A673 (cell line): ENCODE measurements at regions not wholly inside any gene's neighbourhood (a gene's known extent, or its start where the extent isn't known, plus 50 kb on each side); places are given as distances from the start of the nearest gene placed in this dataset.

Experiments used
- BruUV-seq: library from RNA; stranded (reverse); fragments of 400-500 nt; replicated peaks from 2 replicates; lab custom pipeline; 2021; lab: Mats Ljungman, UMichigan
- CTCF ChIA-PET: fragments of 300-600 bp; sonication (Branson Sonifier 250); formaldehyde crosslinking; loops from one replicate; lab custom pipeline; 2022; ENCODE audit warnings: antibody characterized with exemption; lab: Charles Lee
- POLR2A ChIA-PET: fragments of 300-600 bp; sonication (Branson Sonifier 250); formaldehyde crosslinking; loops from one replicate; lab custom pipeline; 2022; ENCODE audit warnings: antibody characterized with exemption; ENCODE audit not compliant: low non-redundant PET; lab: Charles Lee
- DNase-seq: peaks from one replicate; pipeline ENCODE4 v3.0.0-alpha.2; 2015; ENCODE audit warnings: low spot score
- H3K27ac ChIP-seq: fragments of 200-600 bp; sonication (generic); 2 replicates; pipeline ENCODE4 v1.5.1; 2016; ENCODE audit warnings: mixed run types, low read depth, mild to moderate bottlenecking, mixed read lengths, antibody characterized with exemption, low read length; ENCODE audit not compliant: poor library complexity, severe bottlenecking
- H3K27me3 ChIP-seq: fragments of 200-600 bp; sonication (generic); replicated peaks from 2 replicates; pipeline ENCODE4 v1.6.1; 2017; ENCODE audit warnings: mixed run types, low read depth, mild to moderate bottlenecking, mixed read lengths, antibody characterized with exemption, low read length; ENCODE audit not compliant: insufficient read depth, poor library complexity
- H3K36me3 ChIP-seq: fragments of 200-600 bp; sonication (generic); 2 replicates; pipeline ENCODE4 v1.6.1; 2016; ENCODE audit warnings: mixed run types, mild to moderate bottlenecking, mixed read lengths, antibody characterized with exemption, low read length; ENCODE audit not compliant: insufficient read depth, poor library complexity, severe bottlenecking
- H3K4me1 ChIP-seq: fragments of 200-600 bp; sonication (generic); 2 replicates; pipeline ENCODE4 v1.6.1; 2017; ENCODE audit warnings: mixed run types, mild to moderate bottlenecking, mixed read lengths, antibody characterized with exemption, low read length; ENCODE audit not compliant: insufficient read depth, poor library complexity, severe bottlenecking
- H3K4me3 ChIP-seq: fragments of 200-600 bp; sonication (generic); 2 replicates; pipeline ENCODE4 v1.5.1; 2016; ENCODE audit warnings: low read depth, mixed run types, mild to moderate bottlenecking, mixed read lengths, low read length; ENCODE audit not compliant: poor library complexity, severe bottlenecking
- H3K9me3 ChIP-seq: fragments of 200-600 bp; sonication (generic); 2 replicates; pipeline ENCODE4 v1.6.1; 2016; ENCODE audit warnings: mixed run types, low read depth, mild to moderate bottlenecking, mixed read lengths, antibody characterized with exemption, low read length; ENCODE audit not compliant: poor library complexity, severe bottlenecking
- EZH2 ChIP-seq: fragments of 200-600 bp; sonication (generic); IDR thresholded peaks from 2 replicates; pipeline ENCODE4 v1.6.1; 2017; ENCODE audit warnings: borderline replicate concordance, low read depth, mild to moderate bottlenecking, mixed read lengths, antibody characterized with exemption, low read length; ENCODE audit not compliant: poor library complexity, severe bottlenecking
- intact Hi-C: fragments of 100-400 bp; cut with micrococcal nuclease; formaldehyde crosslinking; loops from one replicate; pipeline ENCODE4 v1.10.0; 2022; ENCODE audit not compliant: unreplicated experiment
- TF ChIP-seq, protein P1 (sequence below): fragments of 300-800, 200-600 bp; sonication (generic); conservative IDR thresholded peaks from 2 replicates; pipeline ENCODE4 v1.5.1; 2017; ENCODE audit warnings: low read depth, mild to moderate bottlenecking, antibody characterized with exemption, low read length, moderate library complexity, mixed read lengths

DNA sequence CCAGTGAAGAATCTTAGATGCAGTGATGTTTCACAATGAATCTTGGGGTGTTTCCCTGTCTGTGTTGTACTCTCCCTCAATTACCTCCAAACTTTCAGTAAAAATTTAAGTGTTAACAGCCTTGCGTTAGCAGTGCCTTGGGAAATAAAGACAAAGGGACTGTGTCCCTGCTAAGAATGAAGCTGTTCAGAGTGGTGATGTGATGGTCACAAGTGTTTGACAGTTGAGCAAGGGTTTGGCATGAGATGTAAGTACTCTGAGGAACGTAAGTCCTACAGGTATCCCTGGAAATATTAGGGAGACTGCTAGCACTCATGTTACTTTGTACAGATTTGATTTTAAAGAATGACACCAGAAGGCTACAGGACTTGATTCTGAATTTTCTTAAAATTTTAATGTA, 304.3 kb upstream of the DPH6 start:
- no peak overlapping the region for H3K4me3 ChIP-seq
- H3K36me3 ChIP-seq: no peaks in the 10 kb centered on the region
- BruUV-seq: no TSS peak
- H3K27ac ChIP-seq: peak overlapping the region; percentile 80
- intact Hi-C loops: no loop called here
- no peak for DNase-seq
- no peaks in the 10 kb centered on the region for H3K27me3 ChIP-seq
- TF ChIP-seq, protein P1, sequence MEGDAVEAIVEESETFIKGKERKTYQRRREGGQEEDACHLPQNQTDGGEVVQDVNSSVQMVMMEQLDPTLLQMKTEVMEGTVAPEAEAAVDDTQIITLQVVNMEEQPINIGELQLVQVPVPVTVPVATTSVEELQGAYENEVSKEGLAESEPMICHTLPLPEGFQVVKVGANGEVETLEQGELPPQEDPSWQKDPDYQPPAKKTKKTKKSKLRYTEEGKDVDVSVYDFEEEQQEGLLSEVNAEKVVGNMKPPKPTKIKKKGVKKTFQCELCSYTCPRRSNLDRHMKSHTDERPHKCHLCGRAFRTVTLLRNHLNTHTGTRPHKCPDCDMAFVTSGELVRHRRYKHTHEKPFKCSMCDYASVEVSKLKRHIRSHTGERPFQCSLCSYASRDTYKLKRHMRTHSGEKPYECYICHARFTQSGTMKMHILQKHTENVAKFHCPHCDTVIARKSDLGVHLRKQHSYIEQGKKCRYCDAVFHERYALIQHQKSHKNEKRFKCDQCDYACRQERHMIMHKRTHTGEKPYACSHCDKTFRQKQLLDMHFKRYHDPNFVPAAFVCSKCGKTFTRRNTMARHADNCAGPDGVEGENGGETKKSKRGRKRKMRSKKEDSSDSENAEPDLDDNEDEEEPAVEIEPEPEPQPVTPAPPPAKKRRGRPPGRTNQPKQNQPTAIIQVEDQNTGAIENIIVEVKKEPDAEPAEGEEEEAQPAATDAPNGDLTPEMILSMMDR: no peak
- no peak for TF ChIP-seq EZH2
- POLR2A ChIA-PET: no interaction called here
- CTCF ChIA-PET: no interaction called here
- no peaks in the 10 kb centered on the region for H3K9me3 ChIP-seq
- H3K4me1 ChIP-seq: peaks cover 86% of the 10 kb centered on the region

DNA sequence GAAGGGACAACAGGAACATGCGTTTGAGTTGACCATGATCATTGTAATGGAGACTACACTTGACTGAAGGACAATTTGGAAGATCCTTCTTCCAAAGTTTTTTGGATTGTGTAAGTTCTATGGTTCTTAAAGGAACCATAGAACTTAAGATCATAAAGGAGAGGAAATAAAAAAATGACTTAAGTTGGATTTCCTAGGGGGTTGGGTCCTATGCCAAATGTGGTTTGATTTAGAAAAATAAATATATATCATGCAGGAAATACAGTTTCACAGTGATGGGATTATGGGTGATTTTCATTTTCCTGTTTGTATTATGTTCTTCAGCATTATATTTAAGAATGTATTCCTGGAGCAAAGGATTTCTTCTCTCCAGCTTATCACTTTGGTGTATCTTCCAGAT, 305.5 kb upstream of the DPH6 start:
- H3K9me3 ChIP-seq: no peaks in the 10 kb centered on the region
- ChIA-PET CTCF (no interaction called here), POLR2A (no interaction called here)
- H3K27me3 ChIP-seq: no peaks in the 10 kb centered on the region
- peak overlapping the region; percentile 80 for H3K27ac ChIP-seq
- peaks cover 83% of the 10 kb centered on the region for H3K4me1 ChIP-seq
- intact Hi-C loops: no loop called here
- TF ChIP-seq, protein P1: no peak
- no peak for TF ChIP-seq EZH2
- BruUV-seq: no TSS peak
- H3K4me3 ChIP-seq: no peak overlapping the region
- DNase-seq: peak; percentile 82
- H3K36me3 ChIP-seq: no peaks in the 10 kb centered on the region

DNA sequence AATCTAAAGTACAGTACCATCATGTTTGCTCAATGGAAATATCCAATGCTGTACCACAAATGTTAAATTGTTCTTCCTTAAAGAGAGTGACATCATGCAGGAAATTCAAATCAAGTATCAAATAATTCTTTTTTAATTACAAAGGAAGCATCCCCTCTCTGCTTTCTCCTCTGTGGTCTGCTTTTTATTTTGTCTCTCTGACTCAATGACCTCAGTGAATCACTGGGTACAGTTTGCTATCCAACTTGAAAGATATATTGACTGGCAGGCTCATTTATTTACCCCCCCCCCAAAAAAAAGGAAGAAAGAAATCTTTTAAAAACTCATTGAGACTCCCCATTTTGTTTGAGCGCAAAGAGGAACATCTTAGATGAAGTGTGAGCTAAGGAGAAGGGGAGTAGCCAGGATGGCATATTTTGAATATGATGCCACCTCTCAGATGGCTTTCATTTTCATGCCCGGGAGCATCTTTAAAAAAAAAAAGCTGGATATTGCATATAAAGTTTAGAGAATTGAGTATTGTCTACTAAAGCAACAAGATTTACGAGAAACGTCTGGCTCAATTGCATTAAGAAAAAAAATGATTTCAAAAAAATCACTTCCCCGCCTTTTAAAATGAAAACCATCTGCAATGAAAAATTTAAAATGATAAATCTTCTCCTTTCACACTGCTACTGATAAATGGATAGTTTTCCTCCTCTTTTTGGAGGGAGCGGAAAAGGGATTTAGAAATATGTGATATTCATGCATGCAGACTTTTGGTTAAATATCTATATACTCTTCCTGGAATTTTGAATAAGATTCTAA, 307.1 kb upstream of the DPH6 start:
- Histone ChIP-seq H3K27me3 (no peaks in the 10 kb centered on the region), H3K27ac (peak overlapping the region; percentile 61), H3K4me3 (no peak overlapping the region), H3K9me3 (no peaks in the 10 kb centered on the region), H3K4me1 (peaks cover 67% of the 10 kb centered on the region), H3K36me3 (no peaks in the 10 kb centered on the region)
- no peak for TF ChIP-seq EZH2
- TF ChIP-seq, protein P1: no peak
- intact Hi-C loops: no loop called here
- DNase-seq: peak; percentile 39
- BruUV-seq: no TSS peak
- ChIA-PET POLR2A (no interaction called here), CTCF (interaction anchor here (0.7 kb wide), 1 partner anchor 101 kb away, joined by 11 read pairs; no protein-coding TSS in a partner anchor)
